Natural killer cell (primary cell): ENCODE measurements at regions not wholly inside any gene's neighbourhood (a gene's known extent, or its start where the extent isn't known, plus 50 kb on each side); places are given as distances from the start of the nearest gene placed in this dataset.

ENCODE experiments used
- ATAC-seq, 3 donors: fragments of 150-1000 bp in 2 of 3; fragments of 200-7000 bp in 1 of 3; cut with Tn5 transposase; 1 replicate in 1 of 3; 2 replicates in 2 of 3; pipeline ENCODE4 v1.10.0; 2021; ENCODE audit warnings: mild to moderate bottlenecking in 2 of 3, moderate library complexity in 2 of 3
- DNase-seq, 2 donors: peaks; one replicate each; pipeline versions ENCODE4 v3.0.0 to v3.0.0-alpha.2; 2013 to 2021; ENCODE audit warnings: mixed read lengths in 1 of 2
- H3K27ac ChIP-seq: one replicate; pipeline ENCODE4 v1.5.1; 2013; ENCODE audit warnings: mild to moderate bottlenecking, low read length
- H3K27me3 ChIP-seq: one replicate; pipeline ENCODE4 v1.6.1; 2013; ENCODE audit warnings: low read length; ENCODE audit not compliant: control insufficient read depth, insufficient read depth
- H3K36me3 ChIP-seq: one replicate; pipeline ENCODE4 v1.6.1; 2013; ENCODE audit warnings: low read length; ENCODE audit not compliant: control insufficient read depth, insufficient read depth
- H3K4me1 ChIP-seq: one replicate; pipeline ENCODE4 v1.6.1; 2013; ENCODE audit warnings: low read length; ENCODE audit not compliant: control insufficient read depth, insufficient read depth
- H3K4me3 ChIP-seq: one replicate; pipeline ENCODE4 v1.5.1; 2013; ENCODE audit warnings: low read length
- H3K9me3 ChIP-seq: one replicate; pipeline ENCODE4 v1.6.1; 2013; ENCODE audit warnings: low read length; ENCODE audit not compliant: control insufficient read depth, insufficient read depth
- H3K27ac Mint-ChIP-seq, 2 donors: one replicate each; pipeline ENCODE4 v1.8.0; 2022; ENCODE audit warnings: mild to moderate bottlenecking in 2 of 2, mixed read lengths in 2 of 2, moderate library complexity in 1 of 2
- H3K27me3 Mint-ChIP-seq, 2 donors: one replicate each; pipeline ENCODE4 v1.8.0; 2022; ENCODE audit warnings: low read depth in 2 of 2, mixed read lengths in 2 of 2
- H3K36me3 Mint-ChIP-seq: one replicate; pipeline ENCODE4 v1.8.0; 2022; ENCODE audit warnings: mixed read lengths
- H3K4me1 Mint-ChIP-seq, 2 donors: one replicate each; pipeline ENCODE4 v1.8.0; 2022; ENCODE audit warnings: mixed read lengths in 2 of 2
- H3K4me3 Mint-ChIP-seq: one replicate; pipeline ENCODE4 v1.8.0; 2022; ENCODE audit warnings: mild to moderate bottlenecking, moderate library complexity, mixed read lengths
- H3K9me3 Mint-ChIP-seq, 2 donors: one replicate each; pipeline ENCODE4 v1.8.0; 2022; ENCODE audit warnings: mixed read lengths in 2 of 2
- WGBS: methylation state at CpG from one replicate; pipeline ENCODE4 v1.1.7; 2013; ENCODE audit warnings: missing lambda C conversion rate; ENCODE audit not compliant: insufficient coverage; 5-methylcytosine and 5-hydroxymethylcytosine counted together
- intact Hi-C: fragments of 100-400 bp; cut with micrococcal nuclease; formaldehyde crosslinking; loops from one replicate; pipeline ENCODE4 v1.14.2; 2022
- TF ChIP-seq, protein P1 (sequence below): fragments of 200-600 bp; IDR thresholded peaks from one replicate; pipeline ENCODE4 v1.8.0; 2022; ENCODE audit warnings: antibody characterized with exemption

- Histone ChIP-seq H3K27ac (no peak overlapping the region), H3K27me3 (no peaks in the 10 kb centered on the region), H3K9me3 (no peaks in the 10 kb centered on the region), H3K4me1 (no peaks in the 10 kb centered on the region), H3K4me3 (no peak overlapping the region), H3K36me3 (no peaks in the 10 kb centered on the region)
- H3K36me3 Mint-ChIP-seq: no peaks in the 10 kb centered on the region
- WGBS: no CpG with 5 or more reads among the region's 1 CpG
- TF ChIP-seq, protein P1, sequence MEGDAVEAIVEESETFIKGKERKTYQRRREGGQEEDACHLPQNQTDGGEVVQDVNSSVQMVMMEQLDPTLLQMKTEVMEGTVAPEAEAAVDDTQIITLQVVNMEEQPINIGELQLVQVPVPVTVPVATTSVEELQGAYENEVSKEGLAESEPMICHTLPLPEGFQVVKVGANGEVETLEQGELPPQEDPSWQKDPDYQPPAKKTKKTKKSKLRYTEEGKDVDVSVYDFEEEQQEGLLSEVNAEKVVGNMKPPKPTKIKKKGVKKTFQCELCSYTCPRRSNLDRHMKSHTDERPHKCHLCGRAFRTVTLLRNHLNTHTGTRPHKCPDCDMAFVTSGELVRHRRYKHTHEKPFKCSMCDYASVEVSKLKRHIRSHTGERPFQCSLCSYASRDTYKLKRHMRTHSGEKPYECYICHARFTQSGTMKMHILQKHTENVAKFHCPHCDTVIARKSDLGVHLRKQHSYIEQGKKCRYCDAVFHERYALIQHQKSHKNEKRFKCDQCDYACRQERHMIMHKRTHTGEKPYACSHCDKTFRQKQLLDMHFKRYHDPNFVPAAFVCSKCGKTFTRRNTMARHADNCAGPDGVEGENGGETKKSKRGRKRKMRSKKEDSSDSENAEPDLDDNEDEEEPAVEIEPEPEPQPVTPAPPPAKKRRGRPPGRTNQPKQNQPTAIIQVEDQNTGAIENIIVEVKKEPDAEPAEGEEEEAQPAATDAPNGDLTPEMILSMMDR: no peak
- no peak overlapping the region for H3K27ac Mint-ChIP-seq
- H3K27me3 Mint-ChIP-seq: peaks cover 0 to 3% of the 10 kb centered on the region in 2 donors
- H3K4me1 Mint-ChIP-seq: no peaks in the 10 kb centered on the region
- H3K9me3 Mint-ChIP-seq: peaks cover 2 to 3% of the 10 kb centered on the region in 2 donors
- no peak for ATAC-seq
- intact Hi-C loops: no loop called here
- no peak overlapping the region for H3K4me3 Mint-ChIP-seq
- DNase-seq: no peak
Measured at GRCh38 chr12:90174956-90175355, 466.3 kb upstream of the ATP2B1 start.

DNA sequence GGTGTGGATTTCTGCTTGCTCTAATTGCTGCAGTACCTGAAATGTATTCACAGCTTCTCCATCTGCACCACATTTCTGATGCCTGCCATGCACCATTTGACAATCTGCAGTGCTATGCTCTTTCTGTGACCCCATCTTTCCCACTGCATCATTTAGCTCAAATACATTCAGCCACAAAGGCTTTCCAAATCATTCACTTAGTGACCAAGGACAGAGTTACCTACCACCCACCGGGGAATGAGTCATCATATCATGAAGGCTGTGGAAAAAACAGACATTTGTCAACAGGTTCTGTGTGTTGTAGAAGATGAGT lies 465.5 kb upstream of the ATP2B1 start:
- H3K27ac ChIP-seq: no peak overlapping the region
- H3K27me3 Mint-ChIP-seq: peaks cover 0 to 3% of the 10 kb centered on the region in 2 donors
- H3K9me3 ChIP-seq: no peaks in the 10 kb centered on the region
- H3K27me3 ChIP-seq: no peaks in the 10 kb centered on the region
- no peak overlapping the region for H3K4me3 ChIP-seq
- H3K36me3 ChIP-seq: no peaks in the 10 kb centered on the region
- no peaks in the 10 kb centered on the region for H3K36me3 Mint-ChIP-seq
- H3K4me1 ChIP-seq: no peaks in the 10 kb centered on the region
- TF ChIP-seq, protein P1: no peak
- intact Hi-C loops: no loop called here
- WGBS: no CpG with 5 or more reads among the region's 1 CpG
- H3K4me1 Mint-ChIP-seq: no peaks in the 10 kb centered on the region
- H3K4me3 Mint-ChIP-seq: no peak overlapping the region
- DNase-seq: no peak
- no peak for ATAC-seq
- peaks cover 2 to 3% of the 10 kb centered on the region in 2 donors for H3K9me3 Mint-ChIP-seq
- no peak overlapping the region for H3K27ac Mint-ChIP-seq

DNA sequence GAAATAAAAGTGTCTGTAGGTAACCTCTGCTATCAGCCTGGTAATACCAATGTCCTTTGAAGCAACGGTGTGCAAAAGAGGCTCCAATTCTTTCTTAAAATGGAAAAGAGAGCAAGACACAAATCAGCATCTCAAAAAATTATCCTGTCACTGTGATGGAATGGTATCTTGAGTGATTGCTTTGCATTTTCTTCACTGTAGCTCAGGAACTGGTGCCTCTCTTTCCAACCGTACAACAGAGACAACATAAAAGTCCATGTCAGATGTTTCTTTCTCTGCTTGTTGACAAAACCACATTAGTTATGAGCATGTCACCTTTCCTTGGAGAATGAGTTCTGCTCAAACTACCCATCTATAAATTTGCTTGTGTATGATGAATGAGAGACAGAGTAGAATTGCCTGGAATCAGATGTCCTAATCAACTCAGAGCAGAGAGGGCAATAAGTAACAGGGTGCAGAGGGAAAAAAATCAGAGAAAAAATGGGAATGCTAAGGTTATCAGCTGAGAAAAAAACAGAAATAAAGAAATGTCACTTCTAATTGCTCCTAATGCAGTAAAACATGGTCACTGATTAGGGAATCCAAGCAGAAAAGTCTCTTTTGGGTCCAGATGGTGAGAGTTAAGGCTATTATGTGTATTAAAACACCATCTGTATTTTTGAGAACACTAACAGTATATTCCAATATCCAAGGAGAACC lies 465.0 kb upstream of the ATP2B1 start:
- no peak overlapping the region for H3K4me3 Mint-ChIP-seq
- DNase-seq (no peak), ATAC-seq (no peak)
- Histone ChIP-seq H3K36me3 (no peaks in the 10 kb centered on the region), H3K4me1 (no peaks in the 10 kb centered on the region), H3K27me3 (no peaks in the 10 kb centered on the region), H3K9me3 (no peaks in the 10 kb centered on the region), H3K4me3 (no peak overlapping the region), H3K27ac (no peak overlapping the region)
- no peak overlapping the region for H3K27ac Mint-ChIP-seq
- no peaks in the 10 kb centered on the region for H3K36me3 Mint-ChIP-seq
- 94% methylated on average over 2 of the region's 2 CpGs for WGBS
- no peaks in the 10 kb centered on the region for H3K4me1 Mint-ChIP-seq
- intact Hi-C loops: no loop called here
- peaks cover 2 to 3% of the 10 kb centered on the region in 2 donors for H3K9me3 Mint-ChIP-seq
- TF ChIP-seq, protein P1: no peak
- peaks cover 0 to 3% of the 10 kb centered on the region in 2 donors for H3K27me3 Mint-ChIP-seq

DNA sequence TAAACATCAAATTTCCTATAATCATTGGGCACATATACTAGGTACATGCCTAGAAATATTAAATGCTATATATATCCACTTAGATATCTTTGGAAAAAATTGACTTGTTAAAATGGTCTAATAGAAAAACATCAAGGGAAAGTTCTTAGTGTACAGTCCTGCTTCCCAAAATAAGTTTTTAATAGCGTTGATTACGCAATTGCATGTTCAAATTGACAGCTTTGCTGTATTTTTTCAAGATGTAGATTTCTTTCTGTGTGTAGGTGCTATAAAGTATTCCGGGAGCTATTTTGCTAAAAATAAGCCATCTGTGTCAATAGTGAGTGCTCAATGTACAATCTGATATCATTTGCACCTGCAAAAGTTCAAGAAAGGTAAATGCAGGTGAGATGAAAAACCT lies 463.9 kb upstream of the ATP2B1 start:
- H3K9me3 Mint-ChIP-seq: peaks cover 2 to 3% of the 10 kb centered on the region in 2 donors
- WGBS: 91% methylated on average over 3 of the region's 3 CpGs

More for the DNA sequence above, 463.9 kb upstream of the ATP2B1 start:
- H3K27me3 Mint-ChIP-seq: peaks cover 0 to 3% of the 10 kb centered on the region in 2 donors
- no peaks in the 10 kb centered on the region for H3K36me3 Mint-ChIP-seq
- H3K4me1 ChIP-seq: no peaks in the 10 kb centered on the region
- H3K4me3 ChIP-seq: no peak overlapping the region
- TF ChIP-seq, protein P1: no peak
- DNase-seq (no peak), ATAC-seq (no peak)
- H3K36me3 ChIP-seq: no peaks in the 10 kb centered on the region
- H3K27ac ChIP-seq: no peak overlapping the region
- H3K4me3 Mint-ChIP-seq: no peak overlapping the region
- no peaks in the 10 kb centered on the region for H3K27me3 ChIP-seq
- no peak overlapping the region for H3K27ac Mint-ChIP-seq
- intact Hi-C loops: no loop called here
- H3K9me3 ChIP-seq: no peaks in the 10 kb centered on the region
- H3K4me1 Mint-ChIP-seq: no peaks in the 10 kb centered on the region
